Keratinocyte (primary cell): ENCODE measurements at regions not wholly inside any gene's neighbourhood (a gene's known extent, or its start where the extent isn't known, plus 50 kb on each side); places are given as distances from the start of the nearest gene placed in this dataset.

Experiments used
- DNase-seq: peaks from one replicate; pipeline ENCODE4 v3.0.0-alpha.2; 2011; ENCODE audit warnings: low read depth, missing footprints, low spot score
- FAIRE-seq: peaks from 2 replicates; lab custom pipeline; 2011; peaks lifted over from hg19 to GRCh38; lab: Jason Lieb, UNC
- H2AFZ ChIP-seq: 2 replicates; pipeline ENCODE4 v1.6.0; 2012; ENCODE audit warnings: low read length, control low read depth, inconsistent platforms; ENCODE audit not compliant: control insufficient read depth
- H3K27ac ChIP-seq: 2 replicates; pipeline ENCODE4 v1.5.1; 2011; ENCODE audit warnings: low read length; ENCODE audit not compliant: control insufficient read depth, insufficient read depth
- H3K27me3 ChIP-seq: 3 replicates; pipeline ENCODE4 v1.6.0; 2011; ENCODE audit warnings: low read length; ENCODE audit not compliant: control insufficient read depth, insufficient read depth; ENCODE audit errors: extremely low read depth
- H3K36me3 ChIP-seq, 2 experiments: 2 replicates in 1 of 2; 3 replicates in 1 of 2; pipeline ENCODE4 v1.5.1; 2011; ENCODE audit warnings: low read length in 2 of 2, mild to moderate bottlenecking in 1 of 2; ENCODE audit not compliant: control insufficient read depth in 2 of 2, insufficient read depth in 2 of 2; ENCODE audit errors: extremely low read depth in 1 of 2
- H3K4me1 ChIP-seq: 3 replicates; pipeline ENCODE4 v1.5.1; 2011; ENCODE audit warnings: low read length; ENCODE audit not compliant: control insufficient read depth, insufficient read depth; ENCODE audit errors: extremely low read depth
- H3K4me2 ChIP-seq: 3 replicates; pipeline ENCODE4 v1.6.0; 2011; ENCODE audit warnings: low read depth, low read length; ENCODE audit not compliant: control insufficient read depth, insufficient read depth; ENCODE audit errors: extremely low read depth
- H3K4me3 ChIP-seq, 3 experiments: fragments of 200-600 bp in 1 of 3; sonication (generic) in 1 of 3; 2 replicates in 2 of 3; 3 replicates in 1 of 3; pipeline ENCODE4 v1.5.1; 2011 to 2016; ENCODE audit warnings: low read length in 3 of 3, mild to moderate bottlenecking in 3 of 3, control low read depth in 2 of 3, inconsistent platforms in 1 of 3, low read depth in 1 of 3, mixed read lengths in 1 of 3, mixed run types in 1 of 3, moderate library complexity in 1 of 3; ENCODE audit not compliant: control insufficient read depth in 2 of 3, insufficient read depth in 2 of 3; ENCODE audit errors: extremely low read depth in 1 of 3
- H3K79me2 ChIP-seq: 2 replicates; pipeline ENCODE4 v1.6.0; 2012; ENCODE audit warnings: low read length; ENCODE audit not compliant: control insufficient read depth, insufficient read depth
- H3K9ac ChIP-seq: 3 replicates; pipeline ENCODE4 v1.6.0; 2011; ENCODE audit warnings: low read length; ENCODE audit not compliant: control insufficient read depth, insufficient read depth; ENCODE audit errors: extremely low read depth
- H3K9me1 ChIP-seq: 3 replicates; pipeline ENCODE4 v1.6.0; 2011; ENCODE audit warnings: low read length; ENCODE audit not compliant: control insufficient read depth, insufficient read depth; ENCODE audit errors: extremely low read depth
- H3K9me3 ChIP-seq: 2 replicates; pipeline ENCODE4 v1.5.1; 2012; ENCODE audit warnings: low read depth, low read length; ENCODE audit not compliant: control insufficient read depth
- H4K20me1 ChIP-seq: 3 replicates; pipeline ENCODE4 v1.6.0; 2011; ENCODE audit warnings: low read length; ENCODE audit not compliant: control insufficient read depth, insufficient read depth; ENCODE audit errors: extremely low read depth
- EZH2 ChIP-seq: IDR thresholded peaks from one replicate; pipeline ENCODE4 v1.6.1; 2012; ENCODE audit warnings: inconsistent platforms, mild to moderate bottlenecking, low read length, moderate library complexity
- dilution Hi-C: fragments of 300-500 bp; cut with MboI; formaldehyde crosslinking; loops from one replicate; pipeline ENCODE4 v1.7.0; 2020; ENCODE audit warnings: low sequenced_read_pairs; ENCODE audit not compliant: extremely low pct_ligation_motif_present
- TF ChIP-seq, protein P1 (sequence below), 3 experiments: IDR thresholded peaks in 1 of 3; conservative IDR thresholded peaks in 1 of 3; optimal IDR thresholded peaks in 1 of 3; 2 replicates in 2 of 3; 3 replicates in 1 of 3; pipeline versions ENCODE3 to v1.5.1; 2011; ENCODE audit warnings: low read length in 3 of 3, mild to moderate bottlenecking in 3 of 3, moderate library complexity in 2 of 3, control low read depth in 1 of 3, inconsistent platforms in 1 of 3; ENCODE audit not compliant: insufficient read depth in 2 of 3; ENCODE audit errors: extremely low read depth in 1 of 3

DNA sequence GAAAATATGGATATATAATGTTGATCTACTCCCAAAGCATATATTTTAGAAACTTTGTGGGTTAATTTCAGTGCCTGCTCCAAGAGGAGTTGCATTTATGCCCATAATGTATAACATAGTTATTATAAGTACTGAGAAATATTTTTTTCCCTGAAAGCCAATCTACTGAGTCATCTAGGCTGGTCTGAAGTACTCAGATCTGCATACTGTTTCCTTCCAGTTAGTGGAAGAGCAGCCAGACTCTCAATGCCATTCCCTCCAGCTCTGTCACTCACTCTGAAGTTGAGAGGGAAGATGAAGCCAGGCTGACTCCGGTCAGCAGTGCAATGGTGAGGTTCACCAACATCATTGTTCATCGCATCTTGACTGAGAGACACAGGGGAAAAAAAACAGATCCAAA, 505.1 kb downstream of the PPARGC1A start:
- DNase-seq, result no peak
- dilution Hi-C loops, result no loop called here

DNA sequence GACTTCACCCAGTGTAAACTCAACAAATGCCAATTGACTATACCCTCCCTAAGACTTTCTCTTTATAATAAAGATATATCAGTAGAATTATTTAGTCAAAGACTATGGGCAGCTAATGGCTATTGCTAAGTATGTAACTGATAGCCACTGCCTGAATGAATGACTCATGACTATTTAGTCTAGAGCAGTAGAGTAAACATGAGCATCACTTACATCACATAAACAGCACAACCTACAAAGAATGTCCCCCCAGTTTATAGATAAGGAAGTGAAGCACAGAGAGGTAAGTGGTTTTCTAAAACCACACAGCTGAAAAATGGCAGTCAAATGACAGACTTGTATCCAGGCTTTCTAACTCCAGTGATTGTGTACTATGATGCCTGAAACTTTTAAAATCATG, 507.0 kb downstream of the PPARGC1A start:
- no peak for TF ChIP-seq EZH2
- TF ChIP-seq, protein P1, sequence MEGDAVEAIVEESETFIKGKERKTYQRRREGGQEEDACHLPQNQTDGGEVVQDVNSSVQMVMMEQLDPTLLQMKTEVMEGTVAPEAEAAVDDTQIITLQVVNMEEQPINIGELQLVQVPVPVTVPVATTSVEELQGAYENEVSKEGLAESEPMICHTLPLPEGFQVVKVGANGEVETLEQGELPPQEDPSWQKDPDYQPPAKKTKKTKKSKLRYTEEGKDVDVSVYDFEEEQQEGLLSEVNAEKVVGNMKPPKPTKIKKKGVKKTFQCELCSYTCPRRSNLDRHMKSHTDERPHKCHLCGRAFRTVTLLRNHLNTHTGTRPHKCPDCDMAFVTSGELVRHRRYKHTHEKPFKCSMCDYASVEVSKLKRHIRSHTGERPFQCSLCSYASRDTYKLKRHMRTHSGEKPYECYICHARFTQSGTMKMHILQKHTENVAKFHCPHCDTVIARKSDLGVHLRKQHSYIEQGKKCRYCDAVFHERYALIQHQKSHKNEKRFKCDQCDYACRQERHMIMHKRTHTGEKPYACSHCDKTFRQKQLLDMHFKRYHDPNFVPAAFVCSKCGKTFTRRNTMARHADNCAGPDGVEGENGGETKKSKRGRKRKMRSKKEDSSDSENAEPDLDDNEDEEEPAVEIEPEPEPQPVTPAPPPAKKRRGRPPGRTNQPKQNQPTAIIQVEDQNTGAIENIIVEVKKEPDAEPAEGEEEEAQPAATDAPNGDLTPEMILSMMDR (optimal IDR thresholded peaks at IDR 0.05 in 1 of 3, IDR thresholded peaks at IDR 0.05 in 1 of 3, conservative IDR thresholded peaks at IDR 0.05 in 1 of 3; ENCODE audit: extremely low read depth in 1 of 3, insufficient read depth in 2 of 3, low read length in 3 of 3), result no peak
- no peaks in the 10 kb centered on the region for H3K79me2 ChIP-seq
- no peaks in the 10 kb centered on the region for H4K20me1 ChIP-seq
- H3K9ac ChIP-seq, result no peak overlapping the region
- H3K4me2 ChIP-seq, result no peak overlapping the region
- DNase-seq (no peak), FAIRE-seq (no peak)
- H2AFZ ChIP-seq, result no peak overlapping the region
- H3K4me3 ChIP-seq, result no peak overlapping the region
- H3K9me1 ChIP-seq, result no peaks in the 10 kb centered on the region
- dilution Hi-C loops, result no loop called here
- no peaks in the 10 kb centered on the region for H3K27me3 ChIP-seq
- no peaks in the 10 kb centered on the region for H3K4me1 ChIP-seq
- no peaks in the 10 kb centered on the region for H3K36me3 ChIP-seq
- no peak overlapping the region for H3K27ac ChIP-seq
- H3K9me3 ChIP-seq, result no peaks in the 10 kb centered on the region

More for the DNA sequence above, 505.1 kb downstream of the PPARGC1A start:
- Histone ChIP-seq H3K36me3 (no peaks in the 10 kb centered on the region), H3K9me3 (no peaks in the 10 kb centered on the region), H3K9ac (no peak overlapping the region), H3K79me2 (no peaks in the 10 kb centered on the region), H3K4me3 (no peak overlapping the region), H3K27ac (no peak overlapping the region), H4K20me1 (no peaks in the 10 kb centered on the region), H3K9me1 (no peaks in the 10 kb centered on the region), H2AFZ (no peak overlapping the region), H3K4me1 (no peaks in the 10 kb centered on the region), H3K27me3 (no peaks in the 10 kb centered on the region), H3K4me2 (no peak overlapping the region)
- TF ChIP-seq, protein P1 (optimal IDR thresholded peaks at IDR 0.05 in 1 of 3, IDR thresholded peaks at IDR 0.05 in 1 of 3, conservative IDR thresholded peaks at IDR 0.05 in 1 of 3; ENCODE audit: extremely low read depth in 1 of 3, insufficient read depth in 2 of 3, low read length in 3 of 3), result no peak
- no peak for TF ChIP-seq EZH2
- FAIRE-seq, result no peak
